Left lung (tissue), 4 donors: ENCODE measurements at regions not wholly inside any gene's neighbourhood (a gene's known extent, or its start where the extent isn't known, plus 50 kb on each side); places are given as distances from the start of the nearest gene placed in this dataset.

Experiments used
- ATAC-seq: fragments of 200-7000 bp; cut with Tn5 transposase; one replicate; pipeline ENCODE4 v1.9.1; 2020; ENCODE audit warnings: moderate library complexity
- DNase-seq, 4 donors: peaks; one replicate each; pipeline ENCODE4 v3.0.0-alpha.2; 2013 to 2020
- H3K27ac ChIP-seq, 2 donors: fragments of 200-600 bp; sonication (generic) in 1 of 2; one replicate each; pipeline versions ENCODE4 v1.5.0 to v1.8.0; 2020 to 2021
- H3K27me3 ChIP-seq, 2 donors: fragments of 200-600 bp; sonication (generic) in 1 of 2; one replicate each; pipeline versions ENCODE4 v1.5.0 to v1.8.0; 2020 to 2021
- H3K36me3 ChIP-seq, 2 donors: fragments of 200-600 bp; sonication (generic) in 1 of 2; one replicate each; pipeline versions ENCODE4 v1.5.0 to v1.8.0; 2020 to 2021
- H3K4me1 ChIP-seq, 2 donors: fragments of 200-600 bp; one replicate each; pipeline ENCODE4 v1.8.0; 2021
- H3K4me3 ChIP-seq, 2 donors: fragments of 200-600 bp; sonication (generic) in 1 of 2; one replicate each; pipeline versions ENCODE4 v1.5.0 to v1.8.0; 2020 to 2021; ENCODE audit warnings: mild to moderate bottlenecking in 1 of 2
- H3K9me3 ChIP-seq, 2 donors: fragments of 200-600 bp; sonication (generic) in 1 of 2; one replicate each; pipeline versions ENCODE4 v1.5.0 to v1.8.0; 2020 to 2021
- intact Hi-C, 2 donors: fragments of 100-400 bp; cut with DNase I; formaldehyde crosslinking; loops; one replicate each; pipeline versions ENCODE4 v1.11.2 to v1.14.2; 2022
- TF ChIP-seq, protein P1 (sequence below), 2 donors: fragments of 200-600 bp; sonication (generic) in 1 of 2; IDR thresholded peaks; one replicate each; pipeline versions ENCODE4 v1.5.0 to v1.8.0; 2021; ENCODE audit warnings: antibody characterized with exemption in 2 of 2
- donor health status: DM: no; HTN: yes; CAD: no.
- donor health status: DM: no; HTN: no; CAD: no.

DNA sequence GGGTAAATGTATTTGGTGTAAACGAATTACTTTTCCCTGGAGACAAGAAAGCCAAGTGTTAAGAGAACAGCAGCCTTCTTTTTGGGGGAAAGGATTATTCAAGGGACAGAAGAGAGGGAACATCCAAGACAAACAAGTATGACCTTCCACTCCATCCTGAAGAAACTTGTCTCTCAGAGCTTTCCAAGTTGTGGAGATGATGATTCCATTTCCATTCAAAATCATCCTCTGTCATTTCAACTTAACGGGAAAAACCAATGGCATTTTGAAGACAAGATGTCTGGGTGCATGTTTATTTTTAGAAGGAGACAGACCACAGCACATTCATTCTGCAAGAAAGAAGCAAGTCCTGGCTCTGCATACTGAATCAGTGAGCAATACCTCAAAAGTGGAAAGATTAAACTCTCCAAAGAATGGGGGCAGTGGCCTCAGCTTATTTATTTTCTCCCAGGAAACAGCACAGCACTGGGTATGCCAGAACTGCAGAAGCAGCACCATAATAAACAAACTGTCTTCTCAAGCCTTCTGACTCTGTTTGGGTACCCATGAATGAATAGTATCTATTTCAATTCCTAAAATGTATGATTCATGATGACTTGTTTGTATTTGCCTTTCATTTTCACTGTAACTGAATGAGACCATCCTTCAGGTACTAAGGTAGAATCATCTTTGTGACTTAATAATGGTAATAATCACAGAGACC, 541.0 kb downstream of the RFC3 start:
- no peaks in the 10 kb centered on the region for H3K27me3 ChIP-seq
- DNase-seq (no peak), ATAC-seq (no peak)
- peaks cover 0 to 2% of the 10 kb centered on the region in 2 donors for H3K9me3 ChIP-seq
- H3K4me3 ChIP-seq, result no peak overlapping the region
- H3K4me1 ChIP-seq, result no peaks in the 10 kb centered on the region
- intact Hi-C loops, result no loop called here
- no peaks in the 10 kb centered on the region for H3K36me3 ChIP-seq
- TF ChIP-seq, protein P1, sequence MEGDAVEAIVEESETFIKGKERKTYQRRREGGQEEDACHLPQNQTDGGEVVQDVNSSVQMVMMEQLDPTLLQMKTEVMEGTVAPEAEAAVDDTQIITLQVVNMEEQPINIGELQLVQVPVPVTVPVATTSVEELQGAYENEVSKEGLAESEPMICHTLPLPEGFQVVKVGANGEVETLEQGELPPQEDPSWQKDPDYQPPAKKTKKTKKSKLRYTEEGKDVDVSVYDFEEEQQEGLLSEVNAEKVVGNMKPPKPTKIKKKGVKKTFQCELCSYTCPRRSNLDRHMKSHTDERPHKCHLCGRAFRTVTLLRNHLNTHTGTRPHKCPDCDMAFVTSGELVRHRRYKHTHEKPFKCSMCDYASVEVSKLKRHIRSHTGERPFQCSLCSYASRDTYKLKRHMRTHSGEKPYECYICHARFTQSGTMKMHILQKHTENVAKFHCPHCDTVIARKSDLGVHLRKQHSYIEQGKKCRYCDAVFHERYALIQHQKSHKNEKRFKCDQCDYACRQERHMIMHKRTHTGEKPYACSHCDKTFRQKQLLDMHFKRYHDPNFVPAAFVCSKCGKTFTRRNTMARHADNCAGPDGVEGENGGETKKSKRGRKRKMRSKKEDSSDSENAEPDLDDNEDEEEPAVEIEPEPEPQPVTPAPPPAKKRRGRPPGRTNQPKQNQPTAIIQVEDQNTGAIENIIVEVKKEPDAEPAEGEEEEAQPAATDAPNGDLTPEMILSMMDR (IDR thresholded peaks at IDR 0.05), result no peak
- no peak overlapping the region for H3K27ac ChIP-seq

DNA sequence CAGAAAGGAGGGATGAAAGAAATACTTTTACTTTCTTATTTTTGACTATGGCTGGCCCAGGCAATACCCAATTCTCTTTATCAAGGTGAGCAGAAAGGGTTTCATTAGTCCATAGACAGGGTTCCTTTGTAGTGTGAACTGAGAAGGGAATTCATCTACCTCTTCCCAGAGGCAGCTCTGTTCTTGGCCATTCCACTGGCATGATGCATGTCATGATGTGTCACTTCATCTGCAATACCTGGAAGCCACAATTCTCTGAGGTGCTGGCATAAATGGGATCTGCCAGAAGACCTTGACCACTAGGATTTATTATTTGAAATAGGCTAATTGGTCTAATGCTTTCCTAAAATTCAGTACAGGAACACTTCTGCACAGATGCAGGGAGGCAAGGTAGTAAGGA, 542.8 kb downstream of the RFC3 start:
- intact Hi-C loops, result no loop called here
- Histone ChIP-seq H3K27me3 (no peaks in the 10 kb centered on the region), H3K4me3 (no peak overlapping the region), H3K9me3 (peaks cover 0 to 2% of the 10 kb centered on the region in 2 donors), H3K27ac (no peak overlapping the region), H3K36me3 (no peaks in the 10 kb centered on the region), H3K4me1 (no peaks in the 10 kb centered on the region)
- ATAC-seq, result no peak
- TF ChIP-seq, protein P1 (IDR thresholded peaks at IDR 0.05), result no peak
- no peak for DNase-seq

DNA sequence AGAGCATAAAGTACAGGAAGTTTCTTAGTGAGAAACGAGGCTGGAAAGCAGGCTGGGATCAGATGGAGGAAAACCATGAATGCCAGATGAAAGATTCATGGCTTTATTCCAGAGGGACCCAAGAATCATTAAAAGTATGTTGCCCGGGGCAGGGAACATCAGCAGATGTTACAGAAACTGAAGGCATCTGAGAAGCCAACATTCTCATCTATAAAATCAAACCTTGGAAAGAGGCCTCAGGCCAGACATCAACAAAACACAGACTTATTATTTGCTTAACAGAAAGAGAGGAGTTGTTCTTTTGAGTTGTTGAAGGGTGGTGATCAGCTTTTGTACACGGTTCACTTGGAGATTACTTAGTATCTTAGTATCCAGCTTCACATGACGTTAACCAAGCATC, 543.6 kb downstream of the RFC3 start:
- DNase-seq (no peak), ATAC-seq (no peak)
- H3K4me1 ChIP-seq, result no peaks in the 10 kb centered on the region
- H3K27me3 ChIP-seq, result no peaks in the 10 kb centered on the region
- intact Hi-C loops, result no loop called here
- H3K9me3 ChIP-seq, result peaks cover 0 to 6% of the 10 kb centered on the region in 2 donors
- no peak overlapping the region for H3K27ac ChIP-seq
- H3K36me3 ChIP-seq, result no peaks in the 10 kb centered on the region
- H3K4me3 ChIP-seq, result no peak overlapping the region
- TF ChIP-seq, protein P1 (IDR thresholded peaks at IDR 0.05), result no peak

DNA sequence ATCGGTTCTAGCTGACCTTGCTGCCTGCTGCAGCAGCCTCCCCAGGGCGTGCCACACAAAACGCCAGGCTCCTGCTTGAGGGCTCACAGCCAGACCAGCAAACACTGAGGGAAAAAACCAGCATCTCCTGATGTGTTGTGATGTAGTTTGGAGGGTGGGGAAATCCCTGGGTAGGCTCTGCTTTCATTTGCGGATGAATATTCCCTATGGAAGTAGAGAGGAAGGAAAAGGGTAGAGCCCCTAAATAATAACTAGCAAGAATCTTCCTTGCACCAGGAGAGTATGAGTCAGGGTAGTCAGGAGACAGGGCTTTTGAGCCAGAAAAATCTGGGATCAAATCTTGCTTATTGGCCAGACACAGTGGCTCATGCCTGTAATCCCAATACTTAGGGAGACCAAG, 545.3 kb downstream of the RFC3 start:
- no peak overlapping the region for H3K27ac ChIP-seq

DNA sequence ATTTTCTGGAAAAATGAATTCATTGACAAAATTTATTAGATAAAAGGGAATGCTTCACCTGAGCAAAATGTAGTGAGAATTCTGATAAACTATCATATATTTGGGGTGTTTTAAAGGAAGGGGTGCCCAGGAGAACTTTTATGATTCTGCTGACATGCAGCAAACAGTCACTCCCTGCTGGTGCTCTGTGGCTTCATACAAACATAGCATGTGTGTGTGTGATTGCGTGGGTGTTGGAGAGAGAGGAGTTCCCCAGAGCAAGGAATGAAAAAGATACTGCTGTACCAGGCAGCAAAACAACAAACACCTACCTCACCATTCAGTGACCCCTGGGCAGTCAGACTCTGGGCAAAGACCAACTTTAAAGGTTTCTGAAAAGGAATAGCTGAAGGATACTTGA, 546.7 kb downstream of the RFC3 start:
- no peak overlapping the region for H3K4me3 ChIP-seq
- H3K27me3 ChIP-seq, result no peaks in the 10 kb centered on the region
- DNase-seq (no peak), ATAC-seq (no peak)
- peaks cover 0 to 9% of the 10 kb centered on the region in 2 donors for H3K9me3 ChIP-seq
- intact Hi-C loops, result no loop called here
- no peaks in the 10 kb centered on the region for H3K36me3 ChIP-seq
- TF ChIP-seq, protein P1 (IDR thresholded peaks at IDR 0.05), result no peak
- H3K27ac ChIP-seq, result no peak overlapping the region
- H3K4me1 ChIP-seq, result no peaks in the 10 kb centered on the region

More for the DNA sequence above, 545.3 kb downstream of the RFC3 start:
- ATAC-seq, result no peak
- H3K36me3 ChIP-seq, result no peaks in the 10 kb centered on the region
- no peaks in the 10 kb centered on the region for H3K4me1 ChIP-seq
- TF ChIP-seq, protein P1 (IDR thresholded peaks at IDR 0.05), result no peak
- H3K4me3 ChIP-seq, result no peak overlapping the region
- DNase-seq, result no peak
- intact Hi-C loops, result no loop called here
- no peaks in the 10 kb centered on the region for H3K27me3 ChIP-seq
- H3K9me3 ChIP-seq, result peaks cover 0 to 9% of the 10 kb centered on the region in 2 donors
